ENCODE measurements at regions not wholly inside any gene's neighbourhood (a gene's known extent, or its start where the extent isn't known, plus 50 kb on each side); places are given as distances from the start of the nearest gene placed in this dataset.

DNA sequence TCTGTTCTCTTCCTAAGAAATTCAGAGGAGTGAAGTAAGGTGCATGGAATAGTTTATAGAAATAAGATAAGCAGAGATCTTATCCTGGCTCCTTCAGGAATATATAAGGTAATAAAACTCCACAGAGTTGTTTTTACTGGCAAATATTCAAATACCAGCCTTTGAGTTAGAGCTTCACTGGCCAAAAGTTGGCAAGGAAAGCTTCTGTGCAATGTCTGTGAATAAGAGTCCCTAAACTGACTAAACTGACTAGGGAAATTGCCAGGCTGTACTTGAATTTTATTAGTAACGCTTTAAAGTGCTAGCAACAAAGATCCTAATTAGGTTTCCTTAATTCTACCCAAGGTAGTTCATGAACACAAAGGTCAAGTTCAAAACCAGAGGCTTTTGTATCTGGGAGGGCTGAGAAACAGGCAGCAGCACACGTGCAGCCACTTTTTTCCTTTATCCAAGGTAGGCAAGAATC is 131.1 kb upstream of the MPDZ start:
- Histone ChIP-seq H3K4me1 (ENCODE audit: control insufficient read depth in 2 of 2, insufficient read depth in 2 of 2, low read length in 2 of 2) (no peaks in the 10 kb centered on the region), H3K9me3 (ENCODE audit: control insufficient read depth in 2 of 2, low read length in 2 of 2) (no peaks in the 10 kb centered on the region), H3K27ac (ENCODE audit: low read depth in 2 of 2, low read length in 2 of 2) (no peak overlapping the region), H3K27me3 (ENCODE audit: control insufficient read depth in 2 of 2, insufficient read depth in 2 of 2, low read length in 2 of 2) (no peaks in the 10 kb centered on the region), H3K36me3 (ENCODE audit: control insufficient read depth in 2 of 2, insufficient read depth in 2 of 2, low read length in 2 of 2) (no peaks in the 10 kb centered on the region), H3K4me3 (ENCODE audit: low read length in 2 of 2) (no peak overlapping the region), H3K9ac (ENCODE audit: low read depth in 1 of 2, low read length in 2 of 2) (no peak overlapping the region)

DNA sequence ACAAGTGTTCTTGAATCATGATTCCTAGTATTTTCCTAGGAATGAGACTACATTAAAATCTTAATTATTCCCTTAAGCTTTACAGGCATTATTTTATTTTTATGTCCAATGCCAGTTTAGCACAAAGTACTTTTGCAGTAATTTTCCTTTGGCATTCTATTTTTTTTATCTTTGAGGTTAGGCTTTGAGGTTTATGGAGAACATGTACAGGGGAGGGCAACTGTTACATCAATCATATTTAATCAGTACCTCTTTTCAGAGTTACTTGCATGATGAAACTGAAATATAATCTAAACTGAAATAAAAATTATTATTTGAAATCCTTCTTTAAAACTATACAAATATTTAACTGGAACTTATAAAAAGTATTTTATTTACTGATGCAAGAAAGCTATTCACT is 118.2 kb upstream of the MPDZ start:
- Histone ChIP-seq H3K9ac (ENCODE audit: low read depth in 1 of 2, low read length in 2 of 2) (no peak overlapping the region), H3K36me3 (ENCODE audit: control insufficient read depth in 2 of 2, insufficient read depth in 2 of 2, low read length in 2 of 2) (no peaks in the 10 kb centered on the region), H3K27ac (ENCODE audit: low read depth in 2 of 2, low read length in 2 of 2) (no peak overlapping the region), H3K4me3 (ENCODE audit: low read length in 2 of 2) (no peak overlapping the region), H3K4me1 (ENCODE audit: control insufficient read depth in 2 of 2, insufficient read depth in 2 of 2, low read length in 2 of 2) (no peaks in the 10 kb centered on the region), H3K27me3 (ENCODE audit: control insufficient read depth in 2 of 2, insufficient read depth in 2 of 2, low read length in 2 of 2) (no peaks in the 10 kb centered on the region), H3K9me3 (ENCODE audit: control insufficient read depth in 2 of 2, low read length in 2 of 2) (no peaks in the 10 kb centered on the region)

DNA sequence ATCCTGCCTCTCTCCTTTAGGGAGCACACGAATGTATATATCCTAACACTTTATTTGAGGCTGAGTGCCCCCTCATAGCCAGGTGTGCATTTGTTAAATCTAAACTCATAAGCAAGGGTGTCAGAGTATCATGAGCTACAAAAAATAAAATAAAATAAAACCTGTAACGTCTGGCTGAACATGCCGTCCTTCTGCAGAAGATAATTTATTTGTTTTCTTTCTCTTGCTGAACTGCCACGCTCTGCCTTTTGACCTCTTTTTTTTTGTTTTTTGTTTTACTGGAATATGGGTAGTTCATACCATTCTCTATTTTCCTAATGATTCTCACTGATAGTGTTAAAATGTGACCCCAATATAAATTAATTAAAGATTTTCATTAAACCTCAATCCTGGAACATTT is 117.7 kb upstream of the MPDZ start:
- no peaks in the 10 kb centered on the region for H3K36me3 ChIP-seq (ENCODE audit: control insufficient read depth in 2 of 2, insufficient read depth in 2 of 2, low read length in 2 of 2)

DNA sequence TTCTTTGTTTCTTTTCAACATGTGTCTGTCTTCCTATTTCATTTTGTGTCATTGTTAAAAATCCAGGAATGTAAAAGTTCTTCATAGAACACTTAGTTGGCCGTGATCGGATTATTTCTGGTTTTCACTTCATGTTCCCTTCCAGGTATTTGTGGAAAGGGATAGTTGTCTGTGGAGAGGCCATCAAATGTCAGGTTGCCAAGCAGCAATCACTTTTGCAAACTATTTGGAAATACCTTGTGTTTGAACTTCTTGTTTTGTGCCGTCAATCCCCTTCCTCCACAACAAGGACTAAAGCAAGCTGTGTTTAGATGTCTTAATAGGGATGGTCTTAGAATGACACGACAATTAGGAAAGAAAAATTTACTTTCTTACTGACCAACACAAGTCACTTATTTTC is 116.9 kb upstream of the MPDZ start:
- no peak overlapping the region for H3K4me3 ChIP-seq (ENCODE audit: low read length in 2 of 2)
- no peak overlapping the region for H3K9ac ChIP-seq (ENCODE audit: low read depth in 1 of 2, low read length in 2 of 2)
- H3K27me3 ChIP-seq (ENCODE audit: control insufficient read depth in 2 of 2, insufficient read depth in 2 of 2, low read length in 2 of 2): no peaks in the 10 kb centered on the region
- no peaks in the 10 kb centered on the region for H3K4me1 ChIP-seq (ENCODE audit: control insufficient read depth in 2 of 2, insufficient read depth in 2 of 2, low read length in 2 of 2)
- H3K36me3 ChIP-seq (ENCODE audit: control insufficient read depth in 2 of 2, insufficient read depth in 2 of 2, low read length in 2 of 2): no peaks in the 10 kb centered on the region
- H3K27ac ChIP-seq (ENCODE audit: low read depth in 2 of 2, low read length in 2 of 2): no peak overlapping the region
- H3K9me3 ChIP-seq (ENCODE audit: control insufficient read depth in 2 of 2, low read length in 2 of 2): no peaks in the 10 kb centered on the region

More for the DNA sequence above, 117.7 kb upstream of the MPDZ start:
- H3K4me1 ChIP-seq (ENCODE audit: control insufficient read depth in 2 of 2, insufficient read depth in 2 of 2, low read length in 2 of 2): no peaks in the 10 kb centered on the region
- H3K27me3 ChIP-seq (ENCODE audit: control insufficient read depth in 2 of 2, insufficient read depth in 2 of 2, low read length in 2 of 2): no peaks in the 10 kb centered on the region
- H3K9me3 ChIP-seq (ENCODE audit: control insufficient read depth in 2 of 2, low read length in 2 of 2): no peaks in the 10 kb centered on the region
- no peak overlapping the region for H3K9ac ChIP-seq (ENCODE audit: low read depth in 1 of 2, low read length in 2 of 2)
- no peak overlapping the region for H3K27ac ChIP-seq (ENCODE audit: low read depth in 2 of 2, low read length in 2 of 2)
- H3K4me3 ChIP-seq (ENCODE audit: low read length in 2 of 2): no peak overlapping the region

DNA sequence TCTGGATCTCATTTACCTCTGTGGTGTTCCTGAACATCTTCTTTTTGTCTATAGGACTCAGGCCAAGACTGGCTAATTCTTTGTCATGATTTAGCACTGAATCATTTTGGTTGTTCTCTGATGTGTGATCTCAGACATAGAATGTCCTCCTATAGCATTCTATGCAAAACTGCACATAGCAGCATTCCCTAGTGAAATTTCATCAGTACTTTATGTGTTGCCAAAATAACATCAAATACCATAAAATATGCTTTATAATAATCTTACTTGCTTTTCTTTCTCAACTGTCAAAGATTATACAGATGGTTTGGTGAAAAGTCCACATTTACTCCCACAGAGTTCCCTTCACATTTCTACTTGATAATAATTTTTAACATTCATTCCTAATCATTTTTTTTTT is 115.7 kb upstream of the MPDZ start:
- Histone ChIP-seq H3K4me3 (ENCODE audit: low read length in 2 of 2) (no peak overlapping the region), H3K4me1 (ENCODE audit: control insufficient read depth in 2 of 2, insufficient read depth in 2 of 2, low read length in 2 of 2) (no peaks in the 10 kb centered on the region), H3K27me3 (ENCODE audit: control insufficient read depth in 2 of 2, insufficient read depth in 2 of 2, low read length in 2 of 2) (no peaks in the 10 kb centered on the region), H3K9ac (ENCODE audit: low read depth in 1 of 2, low read length in 2 of 2) (no peak overlapping the region), H3K9me3 (ENCODE audit: control insufficient read depth in 2 of 2, low read length in 2 of 2) (no peaks in the 10 kb centered on the region), H3K36me3 (ENCODE audit: control insufficient read depth in 2 of 2, insufficient read depth in 2 of 2, low read length in 2 of 2) (no peaks in the 10 kb centered on the region), H3K27ac (ENCODE audit: low read depth in 2 of 2, low read length in 2 of 2) (no peak overlapping the region)

DNA sequence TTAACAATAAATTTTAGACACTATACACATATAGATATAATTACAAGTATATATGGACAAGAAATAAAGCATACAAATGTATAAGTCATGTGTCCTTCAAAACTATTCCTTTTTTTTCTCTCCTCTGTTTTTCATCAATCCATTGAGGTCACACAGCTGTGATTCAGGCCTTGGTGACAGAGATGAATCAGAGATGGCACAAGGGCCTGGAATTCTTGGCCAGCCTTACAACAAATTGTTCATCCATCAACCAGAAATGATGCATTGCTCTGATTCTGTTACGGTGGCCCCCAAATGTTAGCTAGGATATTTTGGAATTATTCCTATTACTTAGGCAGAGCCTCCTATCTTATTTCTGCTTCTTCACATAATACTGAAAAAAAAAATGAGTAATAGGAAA is 108.7 kb upstream of the MPDZ start:
- no peaks in the 10 kb centered on the region for H3K4me1 ChIP-seq (ENCODE audit: control insufficient read depth in 2 of 2, insufficient read depth in 2 of 2, low read length in 2 of 2)
- H3K9me3 ChIP-seq (ENCODE audit: control insufficient read depth in 2 of 2, low read length in 2 of 2): no peaks in the 10 kb centered on the region
- no peak overlapping the region for H3K27ac ChIP-seq (ENCODE audit: low read depth in 2 of 2, low read length in 2 of 2)

DNA sequence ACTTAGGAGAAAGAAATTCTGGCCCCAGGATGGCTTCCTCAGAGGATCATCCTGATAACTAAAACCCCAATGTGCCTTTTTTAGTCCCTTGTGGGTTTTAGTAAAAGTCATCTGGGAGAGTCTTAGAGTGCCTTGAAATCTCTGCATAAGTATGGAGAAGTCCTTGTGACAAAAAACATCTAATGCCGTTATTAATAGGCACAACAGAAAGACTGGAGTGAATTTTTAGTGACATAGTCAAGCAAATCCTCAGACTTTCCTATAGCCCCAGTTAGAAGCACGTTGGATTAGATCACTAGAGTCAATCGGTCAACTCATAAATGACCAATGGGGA is 108.2 kb upstream of the MPDZ start:
- Histone ChIP-seq H3K9ac (ENCODE audit: low read depth in 1 of 2, low read length in 2 of 2) (no peak overlapping the region), H3K4me1 (ENCODE audit: control insufficient read depth in 2 of 2, insufficient read depth in 2 of 2, low read length in 2 of 2) (no peaks in the 10 kb centered on the region), H3K27ac (ENCODE audit: low read depth in 2 of 2, low read length in 2 of 2) (no peak overlapping the region), H3K4me3 (ENCODE audit: low read length in 2 of 2) (no peak overlapping the region), H3K9me3 (ENCODE audit: control insufficient read depth in 2 of 2, low read length in 2 of 2) (no peaks in the 10 kb centered on the region), H3K27me3 (ENCODE audit: control insufficient read depth in 2 of 2, insufficient read depth in 2 of 2, low read length in 2 of 2) (no peaks in the 10 kb centered on the region), H3K36me3 (ENCODE audit: control insufficient read depth in 2 of 2, insufficient read depth in 2 of 2, low read length in 2 of 2) (no peaks in the 10 kb centered on the region)

More for the DNA sequence above, 108.7 kb upstream of the MPDZ start:
- no peaks in the 10 kb centered on the region for H3K36me3 ChIP-seq (ENCODE audit: control insufficient read depth in 2 of 2, insufficient read depth in 2 of 2, low read length in 2 of 2)
- H3K4me3 ChIP-seq (ENCODE audit: low read length in 2 of 2): no peak overlapping the region
- no peak overlapping the region for H3K9ac ChIP-seq (ENCODE audit: low read depth in 1 of 2, low read length in 2 of 2)
- no peaks in the 10 kb centered on the region for H3K27me3 ChIP-seq (ENCODE audit: control insufficient read depth in 2 of 2, insufficient read depth in 2 of 2, low read length in 2 of 2)

DNA sequence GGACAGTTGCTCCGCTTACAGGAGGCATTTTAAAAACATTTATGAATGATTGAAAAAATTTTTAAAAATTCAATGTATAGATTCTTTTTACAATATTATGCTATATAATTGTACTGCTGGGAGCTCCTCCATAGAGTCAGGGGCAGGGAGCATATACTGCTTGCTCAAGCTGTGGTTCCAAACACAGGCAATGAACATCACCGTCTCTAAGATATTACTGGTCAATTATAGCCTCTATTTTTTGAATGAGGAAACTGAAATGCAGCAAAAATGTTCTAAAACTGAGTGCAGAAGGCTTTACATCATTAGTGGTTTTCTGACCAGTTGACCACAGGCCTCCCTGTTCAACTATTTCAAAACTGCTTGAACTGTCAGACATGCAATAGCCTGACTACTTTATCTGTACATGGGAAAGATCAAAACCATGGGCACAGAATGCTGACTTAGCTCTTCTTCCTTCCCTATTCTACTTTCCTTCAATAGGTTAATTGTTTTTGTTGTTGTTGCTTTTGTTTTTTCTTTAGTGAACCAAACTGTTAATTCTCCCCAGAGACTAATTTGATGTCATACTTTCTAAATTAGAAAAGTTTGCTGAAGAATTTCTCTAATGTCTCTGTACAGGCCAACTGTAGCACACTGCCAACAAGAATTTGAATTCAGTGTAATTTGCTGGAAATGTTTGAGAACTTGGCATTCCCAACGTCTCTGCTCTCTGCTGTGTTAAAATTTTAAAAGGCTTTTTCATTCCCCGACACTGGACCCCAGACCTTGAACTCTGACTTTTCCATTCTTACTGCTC is 107.6 kb upstream of the MPDZ start:
- Histone ChIP-seq H3K27me3 (ENCODE audit: control insufficient read depth in 2 of 2, insufficient read depth in 2 of 2, low read length in 2 of 2) (no peaks in the 10 kb centered on the region), H3K4me3 (ENCODE audit: low read length in 2 of 2) (no peak overlapping the region), H3K9me3 (ENCODE audit: control insufficient read depth in 2 of 2, low read length in 2 of 2) (no peaks in the 10 kb centered on the region), H3K9ac (ENCODE audit: low read depth in 1 of 2, low read length in 2 of 2) (no peak overlapping the region), H3K36me3 (ENCODE audit: control insufficient read depth in 2 of 2, insufficient read depth in 2 of 2, low read length in 2 of 2) (no peaks in the 10 kb centered on the region), H3K27ac (ENCODE audit: low read depth in 2 of 2, low read length in 2 of 2) (no peak overlapping the region), H3K4me1 (ENCODE audit: control insufficient read depth in 2 of 2, insufficient read depth in 2 of 2, low read length in 2 of 2) (no peaks in the 10 kb centered on the region)

DNA sequence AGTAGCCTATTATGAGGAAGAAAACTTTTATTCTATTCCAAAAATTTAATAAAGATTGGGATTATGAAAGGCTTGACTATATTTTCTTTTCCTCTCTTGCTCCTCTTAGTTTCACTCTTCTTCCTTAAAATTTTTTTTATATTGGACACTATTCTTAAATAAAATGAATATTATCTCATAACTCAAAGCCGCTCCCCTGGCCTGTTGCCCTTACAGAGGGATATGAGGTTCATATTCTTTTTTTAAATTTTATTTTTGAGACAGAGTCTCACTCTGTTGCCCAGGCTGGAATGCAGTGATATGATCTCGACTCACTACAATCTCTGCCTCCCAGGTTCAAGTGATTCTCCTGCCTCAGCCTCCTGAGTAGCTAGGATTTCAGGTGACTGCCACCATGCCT is 106.8 kb upstream of the MPDZ start:
- no peak overlapping the region for H3K4me3 ChIP-seq (ENCODE audit: low read length in 2 of 2)
- H3K36me3 ChIP-seq (ENCODE audit: control insufficient read depth in 2 of 2, insufficient read depth in 2 of 2, low read length in 2 of 2): no peaks in the 10 kb centered on the region
- H3K9me3 ChIP-seq (ENCODE audit: control insufficient read depth in 2 of 2, low read length in 2 of 2): no peaks in the 10 kb centered on the region
- no peaks in the 10 kb centered on the region for H3K27me3 ChIP-seq (ENCODE audit: control insufficient read depth in 2 of 2, insufficient read depth in 2 of 2, low read length in 2 of 2)
- H3K9ac ChIP-seq (ENCODE audit: low read depth in 1 of 2, low read length in 2 of 2): no peak overlapping the region
- H3K27ac ChIP-seq (ENCODE audit: low read depth in 2 of 2, low read length in 2 of 2): no peak overlapping the region
- no peaks in the 10 kb centered on the region for H3K4me1 ChIP-seq (ENCODE audit: control insufficient read depth in 2 of 2, insufficient read depth in 2 of 2, low read length in 2 of 2)

DNA sequence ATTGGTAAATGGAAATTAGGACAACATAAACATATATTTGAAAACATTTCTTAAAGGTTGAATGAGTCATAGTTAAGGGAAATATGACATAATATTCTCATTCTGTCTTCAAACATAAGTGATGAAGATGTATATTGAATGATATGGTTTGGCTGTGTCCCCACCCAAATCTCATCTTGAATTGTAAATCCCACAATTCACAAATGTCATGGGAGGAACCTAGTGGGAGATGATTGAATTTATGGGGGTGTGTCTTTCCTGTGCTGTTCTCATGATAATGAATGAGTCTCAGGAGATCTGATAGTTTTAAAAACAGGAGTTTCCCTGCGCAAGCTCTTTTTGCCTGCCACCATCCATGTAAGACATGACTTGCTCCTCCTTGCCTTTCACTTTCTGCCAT is 104.4 kb upstream of the MPDZ start:
- Histone ChIP-seq H3K9ac (ENCODE audit: low read depth in 1 of 2, low read length in 2 of 2) (no peak overlapping the region), H3K36me3 (ENCODE audit: control insufficient read depth in 2 of 2, insufficient read depth in 2 of 2, low read length in 2 of 2) (no peaks in the 10 kb centered on the region), H3K27ac (ENCODE audit: low read depth in 2 of 2, low read length in 2 of 2) (no peak overlapping the region), H3K4me1 (ENCODE audit: control insufficient read depth in 2 of 2, insufficient read depth in 2 of 2, low read length in 2 of 2) (no peaks in the 10 kb centered on the region), H3K27me3 (ENCODE audit: control insufficient read depth in 2 of 2, insufficient read depth in 2 of 2, low read length in 2 of 2) (no peaks in the 10 kb centered on the region), H3K9me3 (ENCODE audit: control insufficient read depth in 2 of 2, low read length in 2 of 2) (no peaks in the 10 kb centered on the region), H3K4me3 (ENCODE audit: low read length in 2 of 2) (no peak overlapping the region)

Data from mucosa of rectum (tissue), 2 donors.